ENCODE measurements at regions not wholly inside any gene's neighbourhood (a gene's known extent, or its start where the extent isn't known, plus 50 kb on each side); places are given as distances from the start of the nearest gene placed in this dataset.
A peak's percentile ranks its signal among the peaks of the same experiment; 100 is the strongest.

DNA sequence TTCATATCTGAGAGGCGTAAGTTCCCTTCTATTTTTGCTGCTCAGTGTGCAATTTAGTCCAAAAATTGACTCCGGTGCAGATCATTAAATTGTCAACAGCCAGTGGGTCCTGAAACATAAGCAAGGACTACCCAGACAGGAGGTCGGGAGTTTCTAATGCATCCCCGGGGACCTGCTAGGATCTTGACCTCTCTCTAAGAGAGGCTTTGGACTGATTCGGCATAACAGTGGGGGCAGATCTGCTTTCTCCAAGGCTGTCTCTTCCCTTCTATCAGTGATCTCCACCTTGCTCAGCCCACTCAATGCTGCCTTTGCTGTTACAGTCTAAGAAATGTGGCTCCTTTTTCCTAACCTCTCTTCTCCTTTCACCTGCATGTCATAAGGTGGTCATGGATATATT lies 199.1 kb upstream of the NRP1 start:
- DNase-seq = no peak

- DNase-seq = no peak
Observed at GRCh38 chr10:33532901-33533300, 198.4 kb upstream of the NRP1 start.

- DNase-seq = no peak
Observed at GRCh38 chr10:33529234-33529633, 194.8 kb upstream of the NRP1 start.

- DNase-seq = no peak
Observed at GRCh38 chr10:33524966-33525365, 190.5 kb upstream of the NRP1 start.

DNA sequence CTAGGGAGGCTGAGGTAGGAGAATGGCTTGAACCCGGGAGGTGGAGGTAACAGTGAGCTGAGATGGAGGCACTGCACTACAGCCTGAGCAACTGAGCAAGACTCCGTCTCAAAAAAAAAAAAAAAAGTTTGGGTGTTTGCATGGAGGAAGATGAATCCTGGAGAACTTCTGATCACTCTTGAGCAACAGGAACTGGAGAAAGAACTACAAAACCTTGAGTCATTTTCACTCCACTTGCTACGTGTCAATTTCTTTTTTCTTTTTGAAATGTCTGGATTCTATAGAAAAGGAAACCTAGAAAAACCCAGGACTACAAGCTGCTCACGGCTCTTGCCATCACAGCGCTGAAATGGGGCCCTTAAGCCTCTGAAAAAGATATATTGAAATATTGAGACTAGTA lies 189.6 kb upstream of the NRP1 start:
- DNase-seq = no peak

DNA sequence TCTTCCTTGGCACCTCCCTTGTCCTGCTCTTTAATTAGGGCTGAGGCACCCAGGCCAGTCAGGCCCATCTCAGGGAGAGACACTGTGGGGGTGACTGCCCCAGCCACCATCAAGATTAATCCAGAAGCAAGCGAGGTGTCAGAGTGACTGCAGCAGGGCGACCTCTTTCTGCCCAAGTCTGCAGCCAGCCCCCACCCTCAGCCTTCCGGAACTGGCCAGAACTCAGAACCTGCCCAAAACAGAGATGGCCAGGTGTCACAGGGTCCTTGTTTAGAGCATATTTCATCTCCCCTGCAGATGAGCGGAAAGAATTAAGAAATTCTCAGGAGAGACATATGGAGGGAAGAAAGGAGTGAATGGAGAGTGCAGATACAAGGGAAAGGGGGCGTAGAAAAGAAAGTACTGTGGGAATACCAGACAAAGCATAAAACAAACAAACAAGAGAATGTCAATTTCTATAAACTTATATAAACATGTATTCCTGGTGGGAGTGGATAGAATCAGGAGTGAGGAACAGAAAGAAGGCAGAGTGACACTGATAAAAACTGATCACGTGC lies 188.8 kb upstream of the NRP1 start:
- DNase-seq = no peak

DNA sequence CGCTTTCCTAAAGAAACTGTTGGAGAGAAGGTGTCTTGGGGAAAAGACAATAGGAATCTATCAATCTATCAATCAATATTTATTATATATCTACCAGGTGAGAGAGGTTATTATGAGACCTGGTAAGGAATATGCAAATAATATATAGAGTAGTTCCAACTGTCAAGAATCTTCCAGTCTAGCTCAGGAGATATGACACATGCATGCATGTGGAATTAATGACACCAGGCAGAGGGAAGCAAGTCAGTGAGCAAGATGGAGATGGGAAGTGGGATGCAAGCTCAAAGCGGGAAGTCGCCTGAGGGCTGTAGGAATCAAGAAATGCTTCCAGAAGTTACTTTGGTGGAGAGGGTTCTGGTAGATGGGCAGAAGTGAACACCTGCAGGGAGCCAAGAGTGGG lies 187.4 kb upstream of the NRP1 start:
- no peak for DNase-seq

- DNase-seq = no peak
Observed at GRCh38 chr10:33521062-33521461, 186.6 kb upstream of the NRP1 start.

- no peak for DNase-seq
Observed at GRCh38 chr10:33520223-33520622, 185.8 kb upstream of the NRP1 start.

GRCh38 chr10:33519130-33519860 lies 184.8 kb upstream of the NRP1 start:
- DNase-seq = no peak

DNA sequence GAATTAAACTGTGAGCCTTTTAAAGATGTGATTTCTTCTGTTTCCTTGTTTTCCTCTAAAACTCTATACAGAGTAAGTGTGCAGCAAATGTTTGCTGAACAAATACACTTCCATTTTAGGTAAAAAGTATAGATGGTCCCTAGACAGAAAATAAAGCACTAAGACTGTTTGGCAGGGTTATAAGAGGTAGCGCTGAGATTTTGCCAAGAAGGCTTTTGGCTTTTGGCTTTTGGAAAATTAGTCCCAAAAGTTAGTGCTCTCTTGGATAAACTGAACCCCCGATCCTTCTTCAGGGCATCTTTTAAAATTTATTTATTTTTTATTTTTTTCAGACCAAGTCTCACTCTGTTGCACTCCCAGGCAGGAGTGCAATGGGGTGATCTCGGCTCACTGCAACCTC lies 175.7 kb upstream of the NRP1 start:
- no peak for DNase-seq

DNA sequence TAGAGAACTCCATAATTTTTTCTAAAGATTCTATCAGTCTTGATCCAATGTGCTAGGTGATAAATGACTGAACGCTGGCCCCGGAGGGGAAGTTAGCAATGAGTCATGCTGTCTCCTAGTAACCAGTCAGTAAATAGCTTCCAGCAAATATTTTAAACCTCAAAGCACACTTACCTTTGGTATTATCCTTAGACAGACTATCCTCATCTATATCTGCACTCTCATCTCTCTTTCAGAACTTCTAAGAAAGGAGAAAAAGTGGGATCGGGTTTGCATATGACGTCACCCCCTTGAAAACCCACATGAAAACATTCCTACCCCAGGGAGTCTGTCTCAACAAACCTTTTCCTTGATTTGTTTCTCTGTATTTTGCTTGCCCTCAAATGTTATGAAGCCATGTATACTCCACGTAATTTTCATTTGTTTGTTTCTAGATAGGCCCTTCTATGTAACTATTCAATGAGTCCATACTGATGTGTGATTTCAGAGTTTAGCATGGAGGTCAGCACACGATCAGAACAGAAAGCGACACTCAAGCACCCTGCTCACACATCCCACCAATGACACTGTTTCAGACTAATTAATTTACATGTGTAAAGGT lies 174.9 kb upstream of the NRP1 start:
- peak in 1 of 5 experiments; percentile 29 for DNase-seq

- DNase-seq = no peak
Observed at GRCh38 chr10:33507662-33508425, 173.4 kb upstream of the NRP1 start.

GRCh38 chr10:33506838-33507661 lies 172.6 kb upstream of the NRP1 start:
- DNase-seq = no peak

- no peak for DNase-seq
Observed at GRCh38 chr10:33506391-33506790, 171.9 kb upstream of the NRP1 start.

GRCh38 chr10:33501161-33501560 lies 166.7 kb upstream of the NRP1 start:
- no peak for DNase-seq

DNA sequence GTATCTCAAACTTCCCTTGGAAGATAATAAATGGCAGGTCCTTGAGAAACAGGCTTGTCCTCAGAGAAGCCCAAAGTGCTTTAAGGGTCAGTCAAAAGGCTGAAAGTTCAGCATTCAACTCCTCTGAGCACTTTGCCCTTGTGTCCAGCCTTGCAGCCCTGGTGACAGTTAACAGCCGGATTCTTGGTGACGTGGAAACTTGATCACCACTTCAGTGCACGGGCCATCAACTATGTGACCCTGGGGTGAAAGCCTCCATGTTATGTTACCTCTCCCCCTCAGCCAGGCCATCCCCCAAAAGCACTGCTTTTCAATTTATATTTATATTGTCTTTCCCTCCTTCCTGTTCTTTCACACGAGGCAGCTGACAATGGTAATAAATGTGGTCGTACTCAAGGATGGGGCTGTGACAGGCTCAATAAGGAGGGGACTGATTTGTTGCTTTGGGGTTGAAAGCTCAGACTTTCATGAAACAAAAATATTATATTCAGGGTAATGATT lies 164.0 kb upstream of the NRP1 start:
- no peak for DNase-seq

DNA sequence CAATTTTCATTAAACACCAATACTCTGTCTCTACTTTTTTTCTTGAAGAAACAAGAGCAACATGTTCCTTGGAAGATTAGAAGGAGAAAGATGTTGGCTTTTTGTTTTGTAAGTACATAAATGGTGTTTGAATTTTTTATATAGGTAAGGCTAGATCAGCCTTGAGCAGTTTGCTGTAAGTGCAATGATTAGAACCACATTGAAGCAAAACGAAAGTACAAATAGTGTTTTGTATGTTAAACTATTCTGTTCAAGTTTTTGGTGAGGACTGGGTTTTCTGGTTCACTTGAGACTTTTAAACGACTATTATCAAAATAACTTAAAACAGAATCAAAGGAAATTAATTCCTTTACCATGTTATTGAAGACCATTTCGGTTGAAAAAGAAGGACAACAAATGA lies 162.9 kb upstream of the NRP1 start:
- DNase-seq = no peak

DNA sequence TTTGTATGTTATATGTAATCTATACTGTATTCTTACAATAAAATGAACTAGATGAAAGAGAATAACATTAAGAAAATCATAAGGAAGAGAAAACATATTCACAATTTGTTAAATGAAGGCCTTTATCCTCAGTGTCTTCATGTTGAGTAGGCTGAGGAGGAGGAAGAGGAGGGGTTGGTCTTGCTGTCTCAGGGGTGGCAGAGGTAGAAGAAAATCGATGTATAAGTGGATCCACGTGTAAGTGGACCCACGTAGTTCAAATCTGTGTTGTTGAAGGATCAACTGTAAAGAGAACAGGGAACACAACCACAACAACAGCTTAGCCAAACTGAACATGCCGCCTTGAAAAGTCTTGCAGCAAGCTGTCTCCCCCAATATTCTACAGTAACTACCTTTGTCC lies 161.6 kb upstream of the NRP1 start:
- DNase-seq = no peak

GRCh38 chr10:33494694-33495265 lies 160.3 kb upstream of the NRP1 start:
- no peak for DNase-seq

DNA sequence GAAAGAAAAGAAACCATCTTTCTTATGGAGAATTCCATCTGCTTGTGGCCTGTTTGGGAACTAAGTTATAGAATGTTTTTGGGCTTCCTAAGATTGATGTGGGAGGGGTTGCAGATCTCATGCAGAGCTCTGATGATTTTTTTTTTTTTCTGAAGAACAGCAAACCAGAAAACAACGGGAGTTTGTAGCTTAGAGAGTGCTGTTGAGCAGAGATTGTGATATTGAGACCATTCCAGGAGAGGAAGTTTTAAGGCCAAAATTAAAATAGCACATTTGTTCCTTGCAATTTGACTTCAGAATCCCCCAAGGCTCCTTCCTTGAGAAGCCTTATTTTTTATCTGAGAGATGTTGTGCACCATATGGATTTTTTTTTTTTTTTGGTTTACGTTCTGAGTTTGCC lies 159.5 kb upstream of the NRP1 start:
- DNase-seq = no peak

DNA sequence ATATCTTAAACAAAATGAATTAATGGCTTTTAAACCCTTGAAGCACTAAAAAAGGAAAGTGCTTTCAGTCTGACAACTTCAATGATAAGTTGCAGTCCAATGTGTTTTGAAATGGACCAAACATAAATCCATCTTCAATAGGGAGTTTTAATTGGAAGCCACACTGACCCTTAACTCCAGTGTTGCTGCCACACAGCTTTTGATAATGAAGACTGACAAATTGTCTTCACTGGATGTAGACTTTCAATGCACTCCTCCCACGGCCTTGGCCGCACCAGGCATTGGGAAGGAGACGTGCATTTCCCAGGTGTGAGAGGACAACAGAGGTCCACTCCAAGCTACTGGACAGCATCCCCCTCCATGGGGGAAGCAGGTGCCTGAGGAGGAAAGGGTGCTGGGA lies 159.0 kb upstream of the NRP1 start:
- no peak for DNase-seq

Data from T-helper 2 cell (primary cell).